Keratinocyte (primary cell): ENCODE measurements at regions not wholly inside any gene's neighbourhood (a gene's known extent, or its start where the extent isn't known, plus 50 kb on each side); places are given as distances from the start of the nearest gene placed in this dataset.

ENCODE experiments used
- DNase-seq: peaks from one replicate; pipeline ENCODE4 v3.0.0-alpha.2; 2011; ENCODE audit warnings: low read depth, missing footprints, low spot score
- FAIRE-seq: peaks from 2 replicates; lab custom pipeline; 2011; peaks lifted over from hg19 to GRCh38; lab: Jason Lieb, UNC
- H2AFZ ChIP-seq: 2 replicates; pipeline ENCODE4 v1.6.0; 2012; ENCODE audit warnings: low read length, control low read depth, inconsistent platforms; ENCODE audit not compliant: control insufficient read depth
- H3K27ac ChIP-seq: 2 replicates; pipeline ENCODE4 v1.5.1; 2011; ENCODE audit warnings: low read length; ENCODE audit not compliant: control insufficient read depth, insufficient read depth
- H3K27me3 ChIP-seq: 3 replicates; pipeline ENCODE4 v1.6.0; 2011; ENCODE audit warnings: low read length; ENCODE audit not compliant: control insufficient read depth, insufficient read depth; ENCODE audit errors: extremely low read depth
- H3K36me3 ChIP-seq, 2 experiments: 2 replicates in 1 of 2; 3 replicates in 1 of 2; pipeline ENCODE4 v1.5.1; 2011; ENCODE audit warnings: low read length in 2 of 2, mild to moderate bottlenecking in 1 of 2; ENCODE audit not compliant: control insufficient read depth in 2 of 2, insufficient read depth in 2 of 2; ENCODE audit errors: extremely low read depth in 1 of 2
- H3K4me1 ChIP-seq: 3 replicates; pipeline ENCODE4 v1.5.1; 2011; ENCODE audit warnings: low read length; ENCODE audit not compliant: control insufficient read depth, insufficient read depth; ENCODE audit errors: extremely low read depth
- H3K4me2 ChIP-seq: 3 replicates; pipeline ENCODE4 v1.6.0; 2011; ENCODE audit warnings: low read depth, low read length; ENCODE audit not compliant: control insufficient read depth, insufficient read depth; ENCODE audit errors: extremely low read depth
- H3K4me3 ChIP-seq, 3 experiments: fragments of 200-600 bp in 1 of 3; sonication (generic) in 1 of 3; 2 replicates in 2 of 3; 3 replicates in 1 of 3; pipeline ENCODE4 v1.5.1; 2011 to 2016; ENCODE audit warnings: low read length in 3 of 3, mild to moderate bottlenecking in 3 of 3, control low read depth in 2 of 3, inconsistent platforms in 1 of 3, low read depth in 1 of 3, mixed read lengths in 1 of 3, mixed run types in 1 of 3, moderate library complexity in 1 of 3; ENCODE audit not compliant: control insufficient read depth in 2 of 3, insufficient read depth in 2 of 3; ENCODE audit errors: extremely low read depth in 1 of 3
- H3K79me2 ChIP-seq: 2 replicates; pipeline ENCODE4 v1.6.0; 2012; ENCODE audit warnings: low read length; ENCODE audit not compliant: control insufficient read depth, insufficient read depth
- H3K9ac ChIP-seq: 3 replicates; pipeline ENCODE4 v1.6.0; 2011; ENCODE audit warnings: low read length; ENCODE audit not compliant: control insufficient read depth, insufficient read depth; ENCODE audit errors: extremely low read depth
- H3K9me1 ChIP-seq: 3 replicates; pipeline ENCODE4 v1.6.0; 2011; ENCODE audit warnings: low read length; ENCODE audit not compliant: control insufficient read depth, insufficient read depth; ENCODE audit errors: extremely low read depth
- H3K9me3 ChIP-seq: 2 replicates; pipeline ENCODE4 v1.5.1; 2012; ENCODE audit warnings: low read depth, low read length; ENCODE audit not compliant: control insufficient read depth
- H4K20me1 ChIP-seq: 3 replicates; pipeline ENCODE4 v1.6.0; 2011; ENCODE audit warnings: low read length; ENCODE audit not compliant: control insufficient read depth, insufficient read depth; ENCODE audit errors: extremely low read depth
- CTCF ChIP-seq, 3 experiments: IDR thresholded peaks in 1 of 3; conservative IDR thresholded peaks in 1 of 3; optimal IDR thresholded peaks in 1 of 3; 2 replicates in 2 of 3; 3 replicates in 1 of 3; pipeline versions ENCODE3 to v1.5.1; 2011; ENCODE audit warnings: low read length in 3 of 3, mild to moderate bottlenecking in 3 of 3, moderate library complexity in 2 of 3, control low read depth in 1 of 3, inconsistent platforms in 1 of 3; ENCODE audit not compliant: insufficient read depth in 2 of 3; ENCODE audit errors: extremely low read depth in 1 of 3
- EZH2 ChIP-seq: IDR thresholded peaks from one replicate; pipeline ENCODE4 v1.6.1; 2012; ENCODE audit warnings: inconsistent platforms, mild to moderate bottlenecking, low read length, moderate library complexity
- dilution Hi-C: fragments of 300-500 bp; cut with MboI; formaldehyde crosslinking; loops from one replicate; pipeline ENCODE4 v1.7.0; 2020; ENCODE audit warnings: low sequenced_read_pairs; ENCODE audit not compliant: extremely low pct_ligation_motif_present

GRCh38 chr6:67336014-67336413 lies 1299.1 kb upstream of the ADGRB3 start:
- no peaks in the 10 kb centered on the region for H4K20me1 ChIP-seq
- DNase-seq (no peak), FAIRE-seq (no peak)
- H2AFZ ChIP-seq, result no peak overlapping the region
- no peaks in the 10 kb centered on the region for H3K4me1 ChIP-seq
- H3K9me3 ChIP-seq, result no peaks in the 10 kb centered on the region
- dilution Hi-C loops, result no loop called here
- no peak overlapping the region for H3K4me3 ChIP-seq
- H3K4me2 ChIP-seq, result no peak overlapping the region
- no peaks in the 10 kb centered on the region for H3K27me3 ChIP-seq
- no peak overlapping the region for H3K9ac ChIP-seq
- TF ChIP-seq CTCF (optimal IDR thresholded peaks at IDR 0.05 in 1 of 3, IDR thresholded peaks at IDR 0.05 in 1 of 3, conservative IDR thresholded peaks at IDR 0.05 in 1 of 3; ENCODE audit: extremely low read depth in 1 of 3, insufficient read depth in 2 of 3, low read length in 3 of 3), result no peak
- no peak for TF ChIP-seq EZH2
- H3K9me1 ChIP-seq, result no peaks in the 10 kb centered on the region
- no peaks in the 10 kb centered on the region for H3K36me3 ChIP-seq
- H3K27ac ChIP-seq, result no peak overlapping the region
- H3K79me2 ChIP-seq, result no peaks in the 10 kb centered on the region

GRCh38 chr6:67331304-67331703 lies 1303.8 kb upstream of the ADGRB3 start:
- FAIRE-seq (no peak), DNase-seq (no peak)
- Histone ChIP-seq H3K9me3 (no peaks in the 10 kb centered on the region), H3K9ac (no peak overlapping the region), H3K4me1 (no peaks in the 10 kb centered on the region), H3K9me1 (no peaks in the 10 kb centered on the region), H3K4me2 (no peak overlapping the region), H3K36me3 (no peaks in the 10 kb centered on the region), H3K4me3 (no peak overlapping the region), H3K27ac (no peak overlapping the region), H3K27me3 (no peaks in the 10 kb centered on the region), H4K20me1 (no peaks in the 10 kb centered on the region), H3K79me2 (no peaks in the 10 kb centered on the region), H2AFZ (no peak overlapping the region)
- dilution Hi-C loops, result no loop called here
- TF ChIP-seq EZH2 (no peak), CTCF (optimal IDR thresholded peaks at IDR 0.05 in 1 of 3, IDR thresholded peaks at IDR 0.05 in 1 of 3, conservative IDR thresholded peaks at IDR 0.05 in 1 of 3; ENCODE audit: extremely low read depth in 1 of 3, insufficient read depth in 2 of 3, low read length in 3 of 3) (no peak)
